BLaER1 treated with 17β-estradiol and CSF1 and Interleukin-3, amounts not matched to agents 10 nM and 100 nM (cell line): ENCODE measurements at regions not wholly inside any gene's neighbourhood (a gene's known extent, or its start where the extent isn't known, plus 50 kb on each side); places are given as distances from the start of the nearest gene placed in this dataset.

Experiments
- H3K27ac ChIP-seq, 11 experiments: shearing (Covaris generic); formaldehyde crosslinking; 2 replicates each; pipeline ENCODE4 v1.8.1; 2022
- H3K27me3 ChIP-seq, 11 experiments: shearing (Covaris generic); formaldehyde crosslinking; 2 replicates each; pipeline ENCODE4 v1.8.1; 2022
- H3K36me3 ChIP-seq, 11 experiments: shearing (Covaris generic); formaldehyde crosslinking; 2 replicates each; pipeline ENCODE4 v1.8.1; 2022
- H3K4me1 ChIP-seq, 10 experiments: shearing (Covaris generic); formaldehyde crosslinking; 2 replicates each; pipeline ENCODE4 v1.8.1; 2022
- H3K4me2 ChIP-seq, 11 experiments: shearing (Covaris generic); formaldehyde crosslinking; 2 replicates each; pipeline ENCODE4 v1.8.1; 2022
- H3K4me3 ChIP-seq, 10 experiments: shearing (Covaris generic); formaldehyde crosslinking; 2 replicates each; pipeline ENCODE4 v1.8.1; 2022
- H3K9ac ChIP-seq, 11 experiments: shearing (Covaris generic); formaldehyde crosslinking; 2 replicates each; pipeline ENCODE4 v1.8.1; 2022
- H3K9me3 ChIP-seq, 11 experiments: shearing (Covaris generic); formaldehyde crosslinking; replicated peaks in 1 of 11; 2 replicates each; pipeline ENCODE4 v1.8.1; 2022
- H4K20me1 ChIP-seq, 11 experiments: shearing (Covaris generic); formaldehyde crosslinking; 2 replicates each; pipeline ENCODE4 v1.8.1; 2022
- Cebpa-rat ChIP-seq, 11 experiments: shearing (Covaris generic); IDR thresholded peaks; 2 replicates each; pipeline ENCODE4 v1.8.1; 2022

- no peaks in the 10 kb centered on the region for H3K27me3 ChIP-seq
- no peaks in the 10 kb centered on the region for H3K4me1 ChIP-seq
- no peak for TF ChIP-seq Cebpa-rat (IDR thresholded peaks at IDR 0.05)
- no peaks in the 10 kb centered on the region for H3K9me3 ChIP-seq
- H3K9ac ChIP-seq, result no peak overlapping the region
- no peak overlapping the region for H3K27ac ChIP-seq
- no peaks in the 10 kb centered on the region for H3K36me3 ChIP-seq
- no peaks in the 10 kb centered on the region for H4K20me1 ChIP-seq
- H3K4me2 ChIP-seq, result no peak overlapping the region
- H3K4me3 ChIP-seq, result no peak overlapping the region
These were observed 414.0 kb upstream of the LUZP2 start for GRCh38 chr11:24082860-24083259.

GRCh38 chr11:24084956-24085355, 411.9 kb upstream of the LUZP2 start:
- no peaks in the 10 kb centered on the region for H4K20me1 ChIP-seq
- no peak overlapping the region for H3K9ac ChIP-seq
- no peaks in the 10 kb centered on the region for H3K36me3 ChIP-seq
- H3K27me3 ChIP-seq, result no peaks in the 10 kb centered on the region
- no peak overlapping the region for H3K4me3 ChIP-seq
- no peaks in the 10 kb centered on the region for H3K4me1 ChIP-seq
- TF ChIP-seq Cebpa-rat (IDR thresholded peaks at IDR 0.05), result no peak
- no peak overlapping the region for H3K4me2 ChIP-seq
- H3K9me3 ChIP-seq, result no peaks in the 10 kb centered on the region
- H3K27ac ChIP-seq, result no peak overlapping the region

GRCh38 chr11:24086921-24087320, 409.9 kb upstream of the LUZP2 start:
- no peaks in the 10 kb centered on the region for H3K27me3 ChIP-seq
- no peaks in the 10 kb centered on the region for H3K9me3 ChIP-seq
- H3K27ac ChIP-seq, result no peak overlapping the region
- H3K36me3 ChIP-seq, result no peaks in the 10 kb centered on the region
- no peaks in the 10 kb centered on the region for H4K20me1 ChIP-seq
- H3K9ac ChIP-seq, result no peak overlapping the region
- no peak overlapping the region for H3K4me3 ChIP-seq
- H3K4me2 ChIP-seq, result no peak overlapping the region
- no peaks in the 10 kb centered on the region for H3K4me1 ChIP-seq
- no peak for TF ChIP-seq Cebpa-rat (IDR thresholded peaks at IDR 0.05)

DNA sequence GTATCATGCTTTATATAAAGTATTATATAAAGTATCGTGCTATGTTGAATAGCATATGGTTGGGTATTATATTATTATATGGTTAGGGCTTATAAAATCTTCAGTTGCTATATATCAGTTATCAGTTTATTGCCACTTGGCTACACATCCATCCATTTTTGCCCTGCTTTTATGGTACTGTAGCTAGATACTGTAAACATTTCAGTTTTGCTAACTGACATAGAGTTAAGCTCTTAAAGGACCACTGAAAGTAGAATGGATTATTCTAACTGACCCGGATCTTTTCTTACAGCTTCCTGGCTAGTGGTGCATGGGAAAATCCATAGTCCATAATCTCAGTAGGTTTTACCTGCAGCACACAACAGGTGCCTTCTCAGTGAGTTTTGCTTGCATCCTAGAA, 405.3 kb upstream of the LUZP2 start:
- TF ChIP-seq Cebpa-rat (IDR thresholded peaks at IDR 0.05), result no peak
- H3K27ac ChIP-seq, result no peak overlapping the region

DNA sequence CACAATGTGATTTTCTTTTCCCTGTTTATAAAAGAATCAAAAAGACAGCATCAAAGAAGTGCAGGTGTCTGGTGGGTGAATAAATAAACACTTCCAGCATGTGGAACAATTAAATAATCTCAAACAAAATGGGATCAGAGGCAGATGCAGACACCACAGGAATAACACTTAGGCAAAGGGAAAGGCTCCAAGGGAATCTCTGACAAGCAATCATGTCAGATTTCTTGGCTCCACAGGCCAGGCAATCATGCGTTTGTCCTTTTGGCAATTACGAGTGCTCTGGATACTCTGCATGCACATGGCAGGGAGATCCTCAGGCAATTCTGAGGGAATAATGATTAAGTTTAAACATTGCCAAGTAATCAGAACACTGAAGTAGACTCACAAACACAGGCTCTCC, 403.5 kb upstream of the LUZP2 start:
- no peak overlapping the region for H3K4me2 ChIP-seq
- no peak overlapping the region for H3K27ac ChIP-seq
- no peak overlapping the region for H3K4me3 ChIP-seq
- no peaks in the 10 kb centered on the region for H4K20me1 ChIP-seq
- no peaks in the 10 kb centered on the region for H3K36me3 ChIP-seq
- H3K9me3 ChIP-seq, result no peaks in the 10 kb centered on the region
- no peak overlapping the region for H3K9ac ChIP-seq
- no peaks in the 10 kb centered on the region for H3K4me1 ChIP-seq
- no peaks in the 10 kb centered on the region for H3K27me3 ChIP-seq
- TF ChIP-seq Cebpa-rat (IDR thresholded peaks at IDR 0.05), result no peak

More for the DNA sequence above, 405.3 kb upstream of the LUZP2 start:
- no peak overlapping the region for H3K9ac ChIP-seq
- no peak overlapping the region for H3K4me2 ChIP-seq
- no peaks in the 10 kb centered on the region for H4K20me1 ChIP-seq
- H3K36me3 ChIP-seq, result no peaks in the 10 kb centered on the region
- H3K9me3 ChIP-seq, result no peaks in the 10 kb centered on the region
- no peak overlapping the region for H3K4me3 ChIP-seq
- no peaks in the 10 kb centered on the region for H3K4me1 ChIP-seq
- H3K27me3 ChIP-seq, result no peaks in the 10 kb centered on the region

GRCh38 chr11:24108609-24109008, 388.2 kb upstream of the LUZP2 start:
- Histone ChIP-seq H4K20me1 (no peaks in the 10 kb centered on the region), H3K9ac (no peak overlapping the region), H3K4me3 (no peak overlapping the region), H3K9me3 (peaks cover 11 to 26% (median 16%) of the 10 kb centered on the region in 11 experiments), H3K27ac (no peak overlapping the region), H3K27me3 (no peaks in the 10 kb centered on the region), H3K36me3 (no peaks in the 10 kb centered on the region), H3K4me1 (no peaks in the 10 kb centered on the region), H3K4me2 (no peak overlapping the region)
- no peak for TF ChIP-seq Cebpa-rat (IDR thresholded peaks at IDR 0.05)

DNA sequence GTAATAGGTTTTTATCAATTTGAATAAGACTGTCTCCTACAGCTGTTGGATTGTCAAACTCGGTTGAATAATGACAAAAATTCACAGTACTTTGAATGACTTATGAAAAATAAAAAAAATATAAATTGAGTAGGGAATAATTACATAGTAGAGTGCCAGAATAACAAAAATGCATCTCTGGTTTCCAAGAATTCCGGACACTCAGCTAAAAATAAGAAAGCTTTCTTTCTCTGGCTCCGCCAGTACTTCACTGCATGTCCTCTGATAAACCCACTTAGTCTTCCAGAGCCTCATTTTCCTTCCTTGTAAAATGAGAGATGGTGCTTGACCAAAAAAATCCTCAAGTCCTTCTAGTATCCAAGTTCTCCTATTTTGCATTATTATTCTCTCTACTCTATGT, 374.6 kb upstream of the LUZP2 start:
- Histone ChIP-seq H3K9me3 (no peaks in the 10 kb centered on the region), H3K4me3 (no peak overlapping the region), H3K36me3 (no peaks in the 10 kb centered on the region), H3K9ac (no peak overlapping the region), H3K4me2 (no peak overlapping the region), H3K27ac (no peak overlapping the region), H3K27me3 (no peaks in the 10 kb centered on the region), H3K4me1 (no peaks in the 10 kb centered on the region), H4K20me1 (no peaks in the 10 kb centered on the region)
- TF ChIP-seq Cebpa-rat (IDR thresholded peaks at IDR 0.05), result no peak

GRCh38 chr11:24124876-24125275, 372.0 kb upstream of the LUZP2 start:
- Histone ChIP-seq H3K4me3 (no peak overlapping the region), H3K9me3 (no peaks in the 10 kb centered on the region), H3K27me3 (no peaks in the 10 kb centered on the region), H3K27ac (no peak overlapping the region), H4K20me1 (no peaks in the 10 kb centered on the region), H3K36me3 (no peaks in the 10 kb centered on the region), H3K4me1 (no peaks in the 10 kb centered on the region), H3K4me2 (no peak overlapping the region), H3K9ac (no peak overlapping the region)
- TF ChIP-seq Cebpa-rat (IDR thresholded peaks at IDR 0.05), result no peak

GRCh38 chr11:24131698-24132097, 365.2 kb upstream of the LUZP2 start:
- Histone ChIP-seq H4K20me1 (no peaks in the 10 kb centered on the region), H3K9me3 (no peaks in the 10 kb centered on the region), H3K4me1 (no peaks in the 10 kb centered on the region), H3K27me3 (no peaks in the 10 kb centered on the region), H3K9ac (no peak overlapping the region), H3K36me3 (no peaks in the 10 kb centered on the region), H3K27ac (no peak overlapping the region), H3K4me3 (no peak overlapping the region), H3K4me2 (no peak overlapping the region)
- no peak for TF ChIP-seq Cebpa-rat (IDR thresholded peaks at IDR 0.05)

- Histone ChIP-seq H3K4me3 (no peak overlapping the region), H3K4me1 (no peaks in the 10 kb centered on the region), H3K4me2 (no peak overlapping the region), H3K9ac (no peak overlapping the region), H4K20me1 (no peaks in the 10 kb centered on the region), H3K9me3 (no peaks in the 10 kb centered on the region), H3K36me3 (no peaks in the 10 kb centered on the region), H3K27me3 (no peaks in the 10 kb centered on the region), H3K27ac (no peak overlapping the region)
- no peak for TF ChIP-seq Cebpa-rat (IDR thresholded peaks at IDR 0.05)
These were observed 364.4 kb upstream of the LUZP2 start for GRCh38 chr11:24132471-24132870.
